Trophoblast cell (in vitro differentiated cells and primary cell): ENCODE measurements at regions not wholly inside any gene's neighbourhood (a gene's known extent, or its start where the extent isn't known, plus 50 kb on each side); places are given as distances from the start of the nearest gene placed in this dataset.
A peak's percentile ranks its signal among the peaks of the same experiment; 100 is the strongest.

ENCODE experiments used
- DNase-seq, 2 donors: peaks; one replicate each; pipeline ENCODE4 v3.0.0-alpha.2; 2016
- H2AFZ ChIP-seq: 2 replicates; pipeline ENCODE4 v1.6.1; 2013; ENCODE audit warnings: low read length, moderate library complexity, mild to moderate bottlenecking; ENCODE audit not compliant: insufficient read depth, poor library complexity
- H2AK5ac ChIP-seq: 2 replicates; pipeline ENCODE4 v1.6.1; 2013; ENCODE audit warnings: mild to moderate bottlenecking, low read length
- H2BK120ac ChIP-seq: 2 replicates; pipeline ENCODE4 v1.6.1; 2013; ENCODE audit warnings: low read length, mild to moderate bottlenecking, moderate library complexity; ENCODE audit not compliant: insufficient read depth, poor library complexity
- H2BK12ac ChIP-seq: 2 replicates; pipeline ENCODE4 v1.6.1; 2013; ENCODE audit warnings: mild to moderate bottlenecking, low read length, moderate library complexity
- H2BK5ac ChIP-seq: 2 replicates; pipeline ENCODE4 v1.6.1; 2013; ENCODE audit warnings: low read length, low read depth, moderate library complexity, mild to moderate bottlenecking; ENCODE audit not compliant: poor library complexity
- H3K14ac ChIP-seq: 2 replicates; pipeline ENCODE4 v1.6.1; 2013; ENCODE audit warnings: mild to moderate bottlenecking, low read length
- H3K18ac ChIP-seq: 2 replicates; pipeline ENCODE4 v1.6.1; 2013; ENCODE audit warnings: mild to moderate bottlenecking, low read length
- H3K23ac ChIP-seq: 2 replicates; pipeline ENCODE4 v1.6.1; 2013; ENCODE audit warnings: low read length
- H3K27ac ChIP-seq: 2 replicates; pipeline ENCODE4 v1.5.1; 2013; ENCODE audit warnings: low read depth, mild to moderate bottlenecking, inconsistent platforms, low read length, moderate library complexity
- H3K27me3 ChIP-seq: 2 replicates; pipeline ENCODE4 v1.6.1; 2013; ENCODE audit warnings: inconsistent platforms, mild to moderate bottlenecking, low read length, moderate library complexity; ENCODE audit not compliant: insufficient read depth
- H3K36me3 ChIP-seq, 2 experiments: 1 replicate in 1 of 2; 2 replicates in 1 of 2; pipeline ENCODE4 v1.6.1; 2013; ENCODE audit warnings: low read length in 2 of 2, mild to moderate bottlenecking in 2 of 2, moderate library complexity in 1 of 2; ENCODE audit not compliant: insufficient read depth in 2 of 2, control insufficient read depth in 1 of 2
- H3K4ac ChIP-seq: 2 replicates; pipeline ENCODE4 v1.6.1; 2013; ENCODE audit warnings: low read depth, mild to moderate bottlenecking, low read length, moderate library complexity
- H3K4me1 ChIP-seq, 2 experiments: 1 replicate in 1 of 2; 2 replicates in 1 of 2; pipeline ENCODE4 v1.6.1; 2013; ENCODE audit warnings: low read length in 2 of 2, mild to moderate bottlenecking in 2 of 2, moderate library complexity in 1 of 2; ENCODE audit not compliant: insufficient read depth in 2 of 2, control insufficient read depth in 1 of 2
- H3K4me2 ChIP-seq: 2 replicates; pipeline ENCODE4 v1.6.1; 2013; ENCODE audit warnings: inconsistent platforms, mild to moderate bottlenecking, low read length, moderate library complexity
- H3K4me3 ChIP-seq: 2 replicates; pipeline ENCODE4 v1.5.1; 2013; ENCODE audit warnings: mild to moderate bottlenecking, low read depth, low read length, inconsistent platforms
- H3K79me1 ChIP-seq: one replicate; pipeline ENCODE4 v1.6.1; 2013; ENCODE audit warnings: low read length
- H3K79me2 ChIP-seq: 2 replicates; pipeline ENCODE4 v1.6.1; 2013; ENCODE audit warnings: low read length, mild to moderate bottlenecking; ENCODE audit not compliant: control insufficient read depth, insufficient read depth, poor library complexity
- H3K9ac ChIP-seq: 2 replicates; pipeline ENCODE4 v1.6.1; 2013; ENCODE audit warnings: mild to moderate bottlenecking, low read length
- H3K9me3 ChIP-seq: 2 replicates; pipeline ENCODE4 v1.6.1; 2013; ENCODE audit warnings: low read depth, mild to moderate bottlenecking, control low read depth, inconsistent platforms, low read length; ENCODE audit not compliant: insufficient read depth
- H4K12ac ChIP-seq: 2 replicates; pipeline ENCODE4 v1.6.1; 2013; ENCODE audit warnings: low read depth, mild to moderate bottlenecking, low read length, moderate library complexity
- H4K8ac ChIP-seq: 2 replicates; pipeline ENCODE4 v1.6.1; 2013; ENCODE audit warnings: low read depth, mild to moderate bottlenecking, low read length, moderate library complexity
- H4K91ac ChIP-seq: one replicate; pipeline ENCODE4 v1.6.1; 2013; ENCODE audit warnings: low read depth, mild to moderate bottlenecking, low read length, moderate library complexity
- WGBS: extraction: QIAGEN DNeasy Blood & Tissue Kit; methylation state at CpG from one replicate; pipeline ENCODE4 v1.1.7; 2013; ENCODE audit warnings: missing lambda C conversion rate; ENCODE audit not compliant: insufficient read length, insufficient coverage; ENCODE audit errors: extremely low coverage; 5-methylcytosine and 5-hydroxymethylcytosine counted together

DNA sequence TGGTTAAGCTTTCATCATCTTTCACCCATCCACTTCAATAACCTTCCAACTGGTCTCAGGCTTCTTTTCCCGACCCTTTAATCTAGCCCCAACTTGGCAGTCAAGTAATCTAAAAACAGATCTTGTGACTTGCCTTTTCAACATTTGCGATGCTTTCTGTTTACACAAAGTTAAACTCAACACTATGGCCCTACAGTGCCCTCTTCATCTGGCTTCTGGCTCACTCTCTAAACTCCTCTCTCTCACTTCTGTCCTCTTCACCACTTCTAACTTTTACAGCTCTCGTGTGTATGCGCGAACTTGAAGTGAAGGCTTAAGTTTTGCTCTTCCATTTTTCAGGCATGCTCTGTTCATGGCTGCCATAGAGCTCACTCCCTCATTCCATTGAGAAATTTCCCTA lies 1122.3 kb upstream of the ADGRL2 start:
- no peak overlapping the region for H3K18ac ChIP-seq
- no peak overlapping the region for H4K8ac ChIP-seq
- no peaks in the 10 kb centered on the region for H3K4me1 ChIP-seq
- H4K12ac ChIP-seq = no peak overlapping the region
- no peak overlapping the region for H3K9ac ChIP-seq
- no peak overlapping the region for H3K4me3 ChIP-seq
- H3K36me3 ChIP-seq = no peaks in the 10 kb centered on the region
- no peak overlapping the region for H3K27ac ChIP-seq
- H3K23ac ChIP-seq = no peak overlapping the region
- H3K79me2 ChIP-seq = no peaks in the 10 kb centered on the region
- H3K4ac ChIP-seq = no peak overlapping the region
- no peak overlapping the region for H2BK12ac ChIP-seq
- no peaks in the 10 kb centered on the region for H3K9me3 ChIP-seq
- no peak overlapping the region for H4K91ac ChIP-seq
- no peak overlapping the region for H2AK5ac ChIP-seq
- H3K27me3 ChIP-seq = no peaks in the 10 kb centered on the region
- WGBS = no CpG with 5 or more reads among the region's 5 CpGs
- H2BK120ac ChIP-seq = no peak overlapping the region
- H2BK5ac ChIP-seq = no peak overlapping the region
- H3K79me1 ChIP-seq = no peaks in the 10 kb centered on the region
- no peak for DNase-seq
- no peak overlapping the region for H3K14ac ChIP-seq
- H2AFZ ChIP-seq = no peak overlapping the region
- no peak overlapping the region for H3K4me2 ChIP-seq

DNA sequence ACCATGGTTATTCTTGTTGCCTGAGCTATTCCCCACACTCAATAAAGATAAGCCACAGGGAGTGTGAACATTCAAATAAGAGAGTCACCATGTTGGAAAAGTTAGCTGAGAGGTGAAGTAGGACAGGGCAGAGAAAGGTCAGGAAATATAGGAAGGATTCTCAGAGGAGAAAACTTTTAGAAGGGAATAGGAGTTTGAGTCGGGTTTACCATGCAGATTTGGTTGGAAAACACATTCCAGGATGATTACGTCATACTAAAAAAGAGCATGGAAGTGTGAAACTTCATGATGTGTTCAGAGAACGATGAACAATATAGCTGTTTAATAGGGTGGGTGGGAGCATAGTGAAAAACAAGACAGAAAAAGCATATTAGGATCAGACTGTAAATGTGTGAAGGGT lies 1125.3 kb upstream of the ADGRL2 start:
- Histone ChIP-seq H3K4me1 (no peaks in the 10 kb centered on the region), H2AK5ac (no peak overlapping the region), H3K4me3 (no peak overlapping the region), H3K27ac (no peak overlapping the region), H4K91ac (no peak overlapping the region), H3K9me3 (no peaks in the 10 kb centered on the region), H3K9ac (no peak overlapping the region), H2AFZ (no peak overlapping the region), H2BK5ac (no peak overlapping the region), H3K23ac (no peak overlapping the region), H2BK120ac (no peak overlapping the region), H3K79me1 (no peaks in the 10 kb centered on the region), H3K4ac (no peak overlapping the region), H3K79me2 (no peaks in the 10 kb centered on the region), H2BK12ac (no peak overlapping the region), H4K8ac (no peak overlapping the region), H3K18ac (no peak overlapping the region), H3K14ac (no peak overlapping the region), H3K27me3 (no peaks in the 10 kb centered on the region), H3K4me2 (no peak overlapping the region), H4K12ac (no peak overlapping the region), H3K36me3 (no peaks in the 10 kb centered on the region)
- DNase-seq = peak in 1 of 2 donors; percentile 37
- no CpG with 5 or more reads among the region's 3 CpGs for WGBS

DNA sequence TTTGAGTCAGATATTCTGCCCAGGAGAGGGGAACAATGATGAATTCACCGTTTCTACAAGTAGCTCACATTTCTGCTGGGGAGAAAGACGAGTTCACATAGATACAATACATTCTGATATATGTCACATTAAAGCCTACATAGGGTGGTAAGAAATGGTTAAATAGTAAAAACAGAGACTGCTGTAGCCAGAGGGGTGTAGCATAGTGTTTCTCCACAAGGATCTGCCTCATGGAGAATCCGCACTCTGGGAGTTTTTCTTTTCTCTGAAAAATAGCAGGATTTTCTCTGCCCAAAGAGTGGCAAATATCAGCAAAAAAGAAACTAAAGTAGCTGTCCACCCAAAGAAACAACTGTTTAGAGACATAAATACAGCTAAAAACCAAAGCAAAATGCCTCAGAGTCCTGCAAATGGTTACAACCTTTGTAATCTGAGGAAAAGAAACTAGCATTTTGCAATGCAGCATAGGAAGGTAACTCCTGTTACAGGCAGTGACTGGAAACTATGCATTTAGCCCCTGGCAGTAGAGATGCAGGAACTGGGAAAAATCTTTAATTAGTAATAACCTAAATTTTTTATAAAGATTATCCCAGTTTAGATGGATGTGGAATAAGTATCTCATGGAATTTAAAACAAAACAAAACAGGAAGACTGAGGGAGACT lies 1126.7 kb upstream of the ADGRL2 start:
- H3K4me3 ChIP-seq = no peak overlapping the region
- H3K27ac ChIP-seq = peak overlapping the region; percentile 77
- H2AK5ac ChIP-seq = no peak overlapping the region
- H2BK12ac ChIP-seq = no peak overlapping the region
- H2BK5ac ChIP-seq = no peak overlapping the region
- H3K9ac ChIP-seq = no peak overlapping the region
- no peak overlapping the region for H2BK120ac ChIP-seq
- no peak overlapping the region for H4K91ac ChIP-seq
- H3K79me1 ChIP-seq = peaks cover 1% of the 10 kb centered on the region
- no peak overlapping the region for H3K23ac ChIP-seq
- peak; percentile 7 to 53 for DNase-seq
- no peaks in the 10 kb centered on the region for H3K36me3 ChIP-seq
- H3K4ac ChIP-seq = no peak overlapping the region
- H3K4me2 ChIP-seq = peak overlapping the region; percentile 57
- no peaks in the 10 kb centered on the region for H3K79me2 ChIP-seq
- H2AFZ ChIP-seq = no peak overlapping the region
- no peak overlapping the region for H3K18ac ChIP-seq
- H3K4me1 ChIP-seq = no peaks in the 10 kb centered on the region
- H4K8ac ChIP-seq = no peak overlapping the region
- no peak overlapping the region for H3K14ac ChIP-seq
- H3K9me3 ChIP-seq = no peaks in the 10 kb centered on the region
- H4K12ac ChIP-seq = no peak overlapping the region
- WGBS = no CpG with 5 or more reads among the region's 3 CpGs
- H3K27me3 ChIP-seq = no peaks in the 10 kb centered on the region

DNA sequence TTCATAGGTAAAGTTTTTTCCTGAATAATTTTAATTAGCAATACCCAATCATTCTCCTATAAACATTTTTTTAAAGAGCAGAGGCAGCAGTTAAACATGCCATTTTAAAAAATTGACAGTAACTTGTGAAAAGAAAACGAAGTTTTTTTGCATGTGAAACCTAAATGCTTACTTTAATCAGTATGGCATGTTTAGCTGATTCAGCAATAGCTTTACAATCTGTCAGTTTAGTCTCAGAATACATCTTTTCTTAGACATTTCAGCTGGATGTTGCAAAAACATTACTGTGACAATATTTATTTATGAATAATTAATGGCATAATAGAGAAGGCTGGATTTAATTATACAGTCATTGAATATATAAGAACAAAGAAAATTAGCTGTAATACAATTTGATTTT lies 1132.4 kb upstream of the ADGRL2 start:
- Histone ChIP-seq H4K91ac (no peak overlapping the region), H4K8ac (no peak overlapping the region), H2BK120ac (no peak overlapping the region), H3K23ac (no peak overlapping the region), H3K4me1 (no peaks in the 10 kb centered on the region), H3K79me2 (no peaks in the 10 kb centered on the region), H2BK12ac (no peak overlapping the region), H3K4ac (no peak overlapping the region), H3K14ac (no peak overlapping the region), H3K36me3 (no peaks in the 10 kb centered on the region), H3K9me3 (no peaks in the 10 kb centered on the region), H3K4me2 (no peak overlapping the region), H2AK5ac (no peak overlapping the region), H3K4me3 (no peak overlapping the region), H3K18ac (no peak overlapping the region), H4K12ac (no peak overlapping the region), H3K27me3 (no peaks in the 10 kb centered on the region), H3K79me1 (peaks cover 1% of the 10 kb centered on the region), H2BK5ac (no peak overlapping the region), H2AFZ (no peak overlapping the region), H3K27ac (no peak overlapping the region), H3K9ac (no peak overlapping the region)
- no peak for DNase-seq
- no CpG with 5 or more reads among the region's 1 CpG for WGBS
